DOHH2 (cell line): ENCODE measurements at regions not wholly inside any gene's neighbourhood (a gene's known extent, or its start where the extent isn't known, plus 50 kb on each side); places are given as distances from the start of the nearest gene placed in this dataset.
"Not testable (repeated sequence)": the region's sequence is repeated elsewhere in the genome, so short reads cannot be mapped to it uniquely, and the experiment has no call there.

Experiments used
- H3F3A ChIP-seq: fragments of 200-600 bp; sonication (generic), shearing (Covaris generic); 2 replicates; pipeline ENCODE4 v1.6.0; 2016; ENCODE audit warnings: antibody characterized with exemption, mild to moderate bottlenecking; ENCODE audit not compliant: control insufficient read depth, insufficient read depth
- H3K27ac ChIP-seq: fragments of 200-600 bp; sonication (generic); 2 replicates; pipeline ENCODE4 v1.5.1; 2014; ENCODE audit warnings: low read depth, mild to moderate bottlenecking, low read length, moderate library complexity
- H3K27me3 ChIP-seq: fragments of 200-600 bp; sonication (generic); 2 replicates; pipeline ENCODE4 v1.6.1; 2014; ENCODE audit warnings: mild to moderate bottlenecking, low read length, mixed read lengths; ENCODE audit not compliant: control insufficient read depth
- H3K36me3 ChIP-seq: fragments of 200-600 bp; sonication (generic); 2 replicates; pipeline ENCODE4 v1.6.1; 2014; ENCODE audit warnings: mild to moderate bottlenecking, low read length, moderate library complexity, mixed read lengths; ENCODE audit not compliant: control insufficient read depth
- H3K4me1 ChIP-seq: fragments of 200-600 bp; sonication (generic); 2 replicates; pipeline ENCODE4 v1.6.1; 2014; ENCODE audit warnings: mild to moderate bottlenecking, low read length, mixed read lengths; ENCODE audit not compliant: control insufficient read depth
- H3K4me2 ChIP-seq: fragments of 200-600 bp; sonication (generic); 2 replicates; pipeline ENCODE4 v1.6.0; 2014; ENCODE audit warnings: mild to moderate bottlenecking, low read length, moderate library complexity
- H3K4me3 ChIP-seq: fragments of 200-600 bp; sonication (generic); 2 replicates; pipeline ENCODE4 v1.5.1; 2014; ENCODE audit warnings: mild to moderate bottlenecking, low read length, mixed read lengths
- H3K79me2 ChIP-seq: fragments of 200-600 bp; sonication (generic); 2 replicates; pipeline ENCODE4 v1.6.1; 2014; ENCODE audit warnings: mild to moderate bottlenecking, low read length, mixed read lengths; ENCODE audit not compliant: control insufficient read depth
- H3K9me2 ChIP-seq: fragments of 200-600 bp; sonication (generic); replicated peaks from 2 replicates; pipeline ENCODE4 v1.6.1; 2014; ENCODE audit warnings: mild to moderate bottlenecking, low read length, mixed read lengths; ENCODE audit not compliant: control insufficient read depth
- H3K9me3 ChIP-seq: fragments of 200-600 bp; sonication (generic); 2 replicates; pipeline ENCODE4 v1.6.1; 2014; ENCODE audit warnings: antibody characterized with exemption, low read length, mixed read lengths; ENCODE audit not compliant: control insufficient read depth, insufficient read depth
- H4K20me1 ChIP-seq: fragments of 200-600 bp; sonication (generic); 2 replicates; pipeline ENCODE4 v1.6.0; 2014; ENCODE audit warnings: low read depth, mild to moderate bottlenecking, antibody characterized with exemption, low read length, moderate library complexity; ENCODE audit not compliant: control insufficient read depth, insufficient read depth
- EZH2phosphoT487 ChIP-seq: fragments of 200-600 bp; sonication (generic); IDR thresholded peaks from 2 replicates; pipeline ENCODE4 v1.6.1; 2017; ENCODE audit warnings: borderline replicate concordance, mild to moderate bottlenecking, antibody characterized with exemption, low read length, moderate library complexity, mixed read lengths
- TF ChIP-seq, protein P1 (sequence below): fragments of 200-600 bp; sonication (generic); IDR thresholded peaks from one replicate; pipeline ENCODE4 v1.5.1; 2014; ENCODE audit warnings: antibody characterized with exemption, mild to moderate bottlenecking, low read depth, low read length; ENCODE audit not compliant: poor library complexity, severe bottlenecking

DNA sequence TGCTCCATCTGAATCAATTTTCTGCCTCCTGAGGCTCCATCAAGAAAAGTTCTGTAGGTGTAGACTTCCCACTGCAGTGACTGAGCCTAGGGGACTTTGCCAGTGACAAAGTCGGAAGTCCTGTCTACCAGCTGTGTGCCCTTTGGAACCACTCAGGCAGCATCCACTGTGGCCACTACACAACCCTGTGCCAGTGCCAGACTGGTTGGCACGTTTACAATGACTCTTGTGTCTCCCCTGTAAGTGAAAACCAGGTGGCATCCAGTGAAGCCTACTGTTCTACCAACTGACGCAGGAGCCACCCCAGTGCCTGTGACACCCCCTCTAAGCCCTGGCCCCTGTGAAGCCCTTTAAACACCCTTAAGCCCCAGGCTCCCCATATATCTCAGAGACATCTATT lies 132.1 kb upstream of the SERPINE2 start:
- no peak overlapping the region for H3K27ac ChIP-seq
- H3K4me2 ChIP-seq: no peak overlapping the region
- no peaks in the 10 kb centered on the region for H3K79me2 ChIP-seq
- no peaks in the 10 kb centered on the region for H3K27me3 ChIP-seq
- no peaks in the 10 kb centered on the region for H3K36me3 ChIP-seq
- no peaks in the 10 kb centered on the region for H3K9me3 ChIP-seq
- TF ChIP-seq, protein P1, sequence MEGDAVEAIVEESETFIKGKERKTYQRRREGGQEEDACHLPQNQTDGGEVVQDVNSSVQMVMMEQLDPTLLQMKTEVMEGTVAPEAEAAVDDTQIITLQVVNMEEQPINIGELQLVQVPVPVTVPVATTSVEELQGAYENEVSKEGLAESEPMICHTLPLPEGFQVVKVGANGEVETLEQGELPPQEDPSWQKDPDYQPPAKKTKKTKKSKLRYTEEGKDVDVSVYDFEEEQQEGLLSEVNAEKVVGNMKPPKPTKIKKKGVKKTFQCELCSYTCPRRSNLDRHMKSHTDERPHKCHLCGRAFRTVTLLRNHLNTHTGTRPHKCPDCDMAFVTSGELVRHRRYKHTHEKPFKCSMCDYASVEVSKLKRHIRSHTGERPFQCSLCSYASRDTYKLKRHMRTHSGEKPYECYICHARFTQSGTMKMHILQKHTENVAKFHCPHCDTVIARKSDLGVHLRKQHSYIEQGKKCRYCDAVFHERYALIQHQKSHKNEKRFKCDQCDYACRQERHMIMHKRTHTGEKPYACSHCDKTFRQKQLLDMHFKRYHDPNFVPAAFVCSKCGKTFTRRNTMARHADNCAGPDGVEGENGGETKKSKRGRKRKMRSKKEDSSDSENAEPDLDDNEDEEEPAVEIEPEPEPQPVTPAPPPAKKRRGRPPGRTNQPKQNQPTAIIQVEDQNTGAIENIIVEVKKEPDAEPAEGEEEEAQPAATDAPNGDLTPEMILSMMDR: no peak
- TF ChIP-seq EZH2phosphoT487: no peak
- no peaks in the 10 kb centered on the region for H3F3A ChIP-seq
- H3K4me3 ChIP-seq: no peak overlapping the region
- no peaks in the 10 kb centered on the region for H3K9me2 ChIP-seq
- no peaks in the 10 kb centered on the region for H3K4me1 ChIP-seq
- H4K20me1 ChIP-seq: no peaks in the 10 kb centered on the region

DNA sequence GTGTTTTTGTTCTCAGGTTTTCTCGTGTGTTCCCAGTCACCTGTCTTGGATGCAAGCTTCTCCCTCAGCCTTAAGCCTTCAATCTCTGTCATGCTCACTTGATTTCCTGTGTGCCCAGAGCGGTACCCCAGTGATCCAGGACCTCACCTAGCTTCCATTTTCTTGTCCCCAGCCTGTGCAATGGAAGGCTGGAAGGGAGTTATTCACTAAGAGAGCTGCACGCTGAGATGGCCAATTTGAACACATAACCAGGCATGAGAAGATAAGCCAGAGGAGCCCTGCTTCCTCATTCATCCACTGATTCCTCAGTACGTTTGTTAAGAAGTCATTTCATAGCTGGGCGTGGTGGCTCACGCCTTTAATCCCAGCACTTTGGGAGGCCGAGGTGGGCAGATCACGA lies 130.8 kb upstream of the SERPINE2 start:
- Histone ChIP-seq H3K9me3 (no peaks in the 10 kb centered on the region), H3K4me1 (no peaks in the 10 kb centered on the region), H3K4me3 (no peak overlapping the region), H3K36me3 (no peaks in the 10 kb centered on the region), H3K27me3 (no peaks in the 10 kb centered on the region), H3K27ac (no peak overlapping the region), H3K4me2 (no peak overlapping the region), H3K79me2 (no peaks in the 10 kb centered on the region), H3F3A (no peaks in the 10 kb centered on the region), H3K9me2 (no peaks in the 10 kb centered on the region), H4K20me1 (no peaks in the 10 kb centered on the region)
- TF ChIP-seq, protein P1: no peak
- TF ChIP-seq EZH2phosphoT487: no peak

DNA sequence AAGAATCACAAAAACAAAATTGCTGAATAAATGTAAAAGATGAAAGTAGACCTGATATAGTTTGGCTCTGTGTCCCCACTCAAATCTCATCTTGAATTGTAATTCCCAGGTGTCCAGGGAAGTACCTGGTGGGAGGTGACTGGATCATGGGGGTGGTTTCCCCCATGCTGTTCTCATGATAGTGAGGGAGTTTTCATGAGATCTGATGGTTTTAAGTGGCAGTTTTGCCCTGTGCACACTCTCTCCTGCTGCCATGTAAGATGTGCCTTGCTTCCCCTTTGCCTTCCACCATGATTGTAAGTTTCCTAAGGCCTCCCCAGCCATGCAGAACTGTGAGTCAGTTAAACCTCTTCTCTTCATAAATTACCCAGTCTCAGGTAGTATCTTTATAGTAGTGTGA lies 128.7 kb upstream of the SERPINE2 start:
- H3K79me2 ChIP-seq, H3K27me3 ChIP-seq, H4K20me1 ChIP-seq, H3K9me2 ChIP-seq, H3K4me1 ChIP-seq, H3K36me3 ChIP-seq, H3K4me2 ChIP-seq, H3K4me3 ChIP-seq, H3F3A ChIP-seq, H3K9me3 ChIP-seq, H3K27ac ChIP-seq: not testable (repeated sequence)

DNA sequence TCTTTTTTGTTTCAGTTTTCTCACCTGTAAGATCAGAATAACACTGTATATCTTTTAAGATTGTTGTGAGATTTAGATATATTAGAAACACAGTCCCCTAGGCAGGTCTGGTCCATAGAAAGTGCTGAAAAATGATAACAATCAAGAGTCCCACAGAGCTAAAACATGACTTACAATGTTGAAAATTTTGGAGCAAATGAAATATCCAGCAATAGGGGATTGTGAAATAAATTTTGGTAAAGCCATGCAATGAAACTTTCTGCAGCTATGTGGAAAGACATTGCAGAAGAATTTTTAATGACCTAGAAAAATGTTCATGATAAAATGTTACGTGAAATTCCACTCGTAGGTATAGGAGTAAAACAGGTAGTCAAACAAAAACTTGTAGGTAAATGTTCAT lies 127.6 kb upstream of the SERPINE2 start:
- Histone ChIP-seq H3K4me2 (no peak overlapping the region), H3K27ac (no peak overlapping the region), H3F3A (no peaks in the 10 kb centered on the region), H3K9me2 (no peaks in the 10 kb centered on the region), H3K79me2 (no peaks in the 10 kb centered on the region), H3K4me1 (no peaks in the 10 kb centered on the region), H4K20me1 (no peaks in the 10 kb centered on the region), H3K27me3 (no peaks in the 10 kb centered on the region), H3K36me3 (no peaks in the 10 kb centered on the region), H3K9me3 (no peaks in the 10 kb centered on the region), H3K4me3 (no peak overlapping the region)
- TF ChIP-seq, protein P1: no peak
- no peak for TF ChIP-seq EZH2phosphoT487
